HG03139 (cell line): ENCODE measurements at regions not wholly inside any gene's neighbourhood (a gene's known extent, or its start where the extent isn't known, plus 50 kb on each side); places are given as distances from the start of the nearest gene placed in this dataset.

Source experiments
- ATAC-seq: cut with Tn5 transposase; IDR thresholded peaks from one replicate; pipeline ENCODE4 v1.9.1; 2021; ENCODE audit not compliant: unreplicated experiment

DNA sequence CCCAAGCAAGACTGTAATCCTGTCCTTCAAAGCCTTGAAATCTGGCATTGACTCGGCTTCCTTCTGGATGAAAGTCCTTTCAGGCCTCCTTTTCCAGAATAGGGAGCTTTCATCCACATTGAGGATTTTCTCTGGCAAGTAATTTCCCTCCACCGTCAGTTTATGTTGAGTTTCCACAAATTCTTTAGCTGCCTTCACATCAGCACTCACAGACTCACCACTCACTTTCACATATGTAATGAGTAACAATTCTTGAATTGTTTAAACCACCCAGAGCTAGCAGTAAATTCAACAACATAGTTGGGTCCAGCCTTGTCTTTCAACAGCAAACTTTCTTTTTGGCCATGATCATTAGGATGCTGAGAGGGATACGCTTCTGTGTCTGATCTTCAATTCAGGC, 84.3 kb upstream of the PRDM11 start:
- ATAC-seq = no peak

- no peak for ATAC-seq
These were observed 83.3 kb upstream of the PRDM11 start for GRCh38 chr11:45062974-45063635.

DNA sequence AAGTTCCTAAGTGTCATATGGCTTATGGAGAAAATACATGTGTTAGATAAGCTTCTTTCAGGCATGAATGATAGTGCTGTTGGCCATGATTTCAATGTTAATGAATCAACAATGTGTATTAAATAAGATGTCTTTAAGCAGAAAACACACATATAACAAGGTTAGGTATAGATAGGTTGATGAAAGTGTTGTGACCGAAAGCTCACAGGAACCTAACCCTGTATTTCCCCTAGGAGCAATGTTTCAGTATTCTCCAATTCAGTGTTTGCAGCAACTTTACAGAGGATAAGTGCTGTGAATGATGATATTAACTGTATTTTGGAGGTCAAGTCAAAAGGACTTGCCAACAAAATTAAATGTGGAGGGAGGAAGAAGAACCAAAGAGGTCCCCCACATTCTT, 82.8 kb upstream of the PRDM11 start:
- ATAC-seq = no peak

GRCh38 chr11:45067966-45068365, 78.5 kb upstream of the PRDM11 start:
- ATAC-seq = no peak

DNA sequence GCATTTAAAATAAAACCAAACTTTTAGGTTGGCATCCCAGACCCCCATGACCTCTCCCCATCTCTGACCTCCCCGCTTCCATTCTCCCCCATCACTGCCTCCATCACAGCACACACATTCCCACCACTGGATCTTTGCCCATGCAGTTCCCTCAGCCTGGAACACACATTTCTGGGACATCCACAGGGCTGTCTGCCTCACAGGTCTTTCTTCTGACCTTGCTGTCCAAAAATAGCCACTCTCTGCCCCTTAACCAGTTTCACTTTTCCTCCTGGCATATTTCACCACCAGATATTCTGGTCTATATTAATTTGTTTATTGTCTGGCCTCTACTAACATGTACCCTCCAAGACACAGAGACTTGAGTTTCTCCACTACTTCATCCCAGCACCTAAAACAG, 75.2 kb upstream of the PRDM11 start:
- ATAC-seq = no peak

GRCh38 chr11:45073685-45074141, 72.7 kb upstream of the PRDM11 start:
- no peak for ATAC-seq

DNA sequence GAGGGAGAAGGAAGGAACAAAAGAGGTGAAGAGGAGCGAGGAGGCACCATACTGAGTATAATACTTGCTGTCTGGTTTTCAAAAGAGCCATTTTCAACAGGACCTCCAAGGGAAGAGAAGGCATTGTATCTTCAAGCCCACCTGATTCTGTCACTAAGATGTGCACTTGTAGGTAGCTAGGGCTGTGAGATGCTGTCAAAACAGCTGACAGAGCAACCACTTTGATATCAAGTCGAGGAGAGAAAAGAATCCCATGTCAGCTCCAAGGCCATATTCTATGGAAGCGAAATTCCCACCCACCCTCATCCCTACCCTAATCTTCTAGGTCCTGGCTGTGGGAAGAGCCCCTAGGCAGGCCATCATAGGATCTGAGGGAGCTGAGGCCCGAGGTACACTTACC, 70.9 kb upstream of the PRDM11 start:
- ATAC-seq = no peak

- no peak for ATAC-seq
These were observed 70.5 kb upstream of the PRDM11 start for GRCh38 chr11:45075952-45076351.

DNA sequence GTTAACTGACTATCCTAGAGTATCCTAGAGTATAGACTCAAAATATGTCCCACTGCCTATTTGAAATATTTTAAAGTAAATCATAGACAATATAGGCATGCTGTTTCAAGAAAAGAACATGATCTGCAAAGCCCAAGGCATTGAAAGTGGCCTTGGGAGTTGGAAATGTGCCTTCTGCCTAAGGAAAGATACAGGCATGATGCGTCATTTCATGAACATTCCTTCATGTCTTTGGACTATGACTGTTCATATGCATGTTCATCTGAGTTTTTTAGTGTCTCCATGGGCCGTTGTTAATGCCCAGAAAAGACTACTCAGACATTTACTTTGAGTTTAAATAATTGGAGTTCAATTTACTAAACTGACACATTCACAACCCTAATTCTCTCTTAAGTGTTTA, 69.7 kb upstream of the PRDM11 start:
- no peak for ATAC-seq

DNA sequence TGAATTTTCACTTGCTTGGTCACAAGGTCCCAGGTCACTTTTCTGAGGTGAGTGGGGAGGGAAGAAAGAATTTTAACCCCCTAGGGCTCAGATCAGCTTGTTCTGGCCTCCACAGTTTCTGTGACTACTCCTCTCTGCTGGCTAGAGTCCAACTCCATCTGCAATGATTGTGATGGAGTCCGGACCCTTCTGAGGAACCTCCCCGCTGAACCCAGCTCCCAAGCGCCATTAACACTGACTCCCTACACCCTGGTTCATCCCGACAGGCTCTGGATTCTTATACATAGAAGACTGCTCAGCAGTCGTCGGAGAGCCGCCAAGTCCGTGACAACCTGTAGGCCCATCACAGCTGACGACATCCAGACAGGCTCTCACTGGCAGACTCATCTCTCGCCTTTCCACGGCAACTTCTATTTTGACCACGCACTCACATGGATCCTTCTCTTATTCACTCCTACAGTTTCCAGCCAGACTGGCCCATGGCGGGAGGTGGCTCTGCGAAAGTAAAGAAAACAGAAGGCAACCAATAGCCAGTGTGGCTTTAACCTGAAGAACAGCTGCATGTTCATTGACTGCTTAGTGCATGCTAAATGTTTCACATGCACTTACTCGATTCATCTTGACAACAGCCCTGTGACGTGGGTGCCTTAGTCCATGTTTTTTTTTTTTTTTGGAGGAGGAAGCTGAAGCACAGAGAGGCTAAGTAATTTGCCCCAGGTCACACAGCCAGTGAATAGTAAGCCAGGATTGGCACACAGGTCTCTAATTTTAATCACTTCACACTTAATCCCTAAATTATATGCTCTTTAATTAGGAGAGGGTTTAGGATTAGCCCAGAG, 68.0 kb upstream of the PRDM11 start:
- no peak for ATAC-seq

GRCh38 chr11:45079075-45079444, 67.4 kb upstream of the PRDM11 start:
- ATAC-seq = no peak

DNA sequence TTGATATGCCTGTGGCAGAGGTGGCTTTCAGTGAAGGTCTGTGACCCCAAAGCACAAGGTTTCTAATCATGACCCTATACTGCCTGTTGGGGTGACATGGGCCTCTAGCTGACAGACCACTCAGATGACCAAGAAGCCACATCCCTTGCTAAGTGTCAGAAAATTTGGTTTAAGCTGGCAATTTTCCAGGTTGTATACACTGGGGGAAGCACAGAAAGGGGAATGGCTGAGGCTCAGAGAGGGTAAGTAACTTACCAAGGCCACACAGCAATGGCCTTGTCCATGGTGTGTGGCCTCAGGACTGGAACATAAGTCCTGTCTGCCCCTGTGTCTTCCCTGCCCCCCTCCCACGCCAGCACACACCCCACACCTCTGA, 66.9 kb upstream of the PRDM11 start:
- ATAC-seq = no peak

DNA sequence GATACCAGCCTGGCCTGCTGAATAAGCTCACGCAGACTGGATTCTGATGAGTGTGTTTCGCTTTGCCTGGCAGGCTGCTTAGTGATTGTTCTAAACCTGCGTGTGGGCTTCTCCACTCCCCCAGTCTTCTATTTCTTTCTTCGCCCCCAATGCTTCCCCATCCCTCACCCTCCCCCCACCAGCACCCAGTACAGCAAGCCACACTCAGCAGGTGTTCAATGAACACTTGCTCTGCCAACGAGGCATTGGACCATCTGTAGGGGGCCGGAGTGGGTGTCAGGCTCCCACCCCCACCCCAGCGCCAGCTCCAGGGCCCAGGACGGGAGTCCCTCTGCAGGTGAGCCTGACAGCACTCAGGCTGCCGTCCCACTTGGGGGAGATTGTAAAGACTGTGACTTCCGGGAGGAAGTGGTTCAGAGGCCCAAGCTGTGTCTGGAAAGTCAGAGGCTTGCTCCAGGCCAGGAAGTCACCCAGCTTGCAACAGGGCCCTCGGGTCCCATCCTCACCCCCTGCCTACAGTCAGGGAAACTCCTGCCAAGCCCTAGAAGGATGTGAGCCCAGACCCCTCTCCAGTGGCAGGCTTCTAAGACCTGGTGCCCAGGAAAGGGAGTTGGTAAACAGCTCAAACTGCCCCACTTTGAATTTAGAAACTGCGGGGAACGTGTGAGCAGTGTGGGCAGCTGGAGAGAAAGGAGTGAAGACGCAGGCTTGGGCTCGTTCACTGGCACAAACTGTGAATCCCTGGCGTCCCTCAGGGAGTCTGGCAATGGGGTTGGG, 66.3 kb upstream of the PRDM11 start:
- peak; percentile 78 for ATAC-seq

- ATAC-seq = no peak
These were observed 63.5 kb upstream of the PRDM11 start for GRCh38 chr11:45082744-45083543.

DNA sequence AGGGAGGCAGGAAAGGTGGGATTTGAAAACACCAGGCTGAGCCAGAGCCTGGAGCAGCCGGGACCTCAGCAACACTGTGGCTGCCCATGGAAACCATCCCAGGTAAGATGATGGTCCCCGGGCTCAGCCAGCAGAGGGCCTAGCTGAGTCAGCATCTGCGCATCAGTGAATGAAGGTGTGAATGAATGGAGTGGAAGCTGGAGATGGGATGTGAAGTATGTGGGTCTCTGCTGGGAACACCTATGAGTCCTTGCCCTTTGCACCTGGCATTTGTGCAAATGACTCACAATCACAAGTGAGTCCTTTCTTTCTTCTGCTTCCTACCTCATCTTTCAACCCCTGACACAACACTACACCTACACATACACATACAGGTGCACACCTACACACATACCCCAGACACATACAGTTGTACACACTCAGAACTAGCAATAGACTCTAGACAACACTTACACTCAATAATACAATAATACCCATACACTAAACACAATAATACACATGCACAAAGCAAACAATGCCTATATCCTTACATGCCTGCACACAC, 62.8 kb upstream of the PRDM11 start:
- ATAC-seq = no peak

- no peak for ATAC-seq
These were observed 60.6 kb upstream of the PRDM11 start for GRCh38 chr11:45085646-45086501.

- no peak for ATAC-seq
These were observed 59.9 kb upstream of the PRDM11 start for GRCh38 chr11:45086526-45086925.

GRCh38 chr11:45087086-45087899, 59.1 kb upstream of the PRDM11 start:
- no peak for ATAC-seq

- ATAC-seq = no peak
These were observed 58.6 kb upstream of the PRDM11 start for GRCh38 chr11:45087900-45088160.
